Glutamatergic neuron (in vitro differentiated cells): ENCODE measurements at regions not wholly inside any gene's neighbourhood (a gene's known extent, or its start where the extent isn't known, plus 50 kb on each side); places are given as distances from the start of the nearest gene placed in this dataset.

Experiments
- DNase-seq: peaks from one replicate; pipeline ENCODE4 v3.0.0; 2022
- H3K27ac Mint-ChIP-seq: one replicate; pipeline ENCODE4 v1.8.0; 2020; ENCODE audit warnings: mild to moderate bottlenecking, mixed read lengths, inconsistent platforms; ENCODE audit not compliant: unreplicated experiment
- H3K27me3 Mint-ChIP-seq: one replicate; pipeline ENCODE4 v1.8.0; 2020; ENCODE audit warnings: mild to moderate bottlenecking, moderate library complexity, mixed read lengths, inconsistent platforms; ENCODE audit not compliant: unreplicated experiment
- H3K36me3 Mint-ChIP-seq: one replicate; pipeline ENCODE4 v1.8.0; 2020; ENCODE audit warnings: mild to moderate bottlenecking, mixed read lengths, inconsistent platforms; ENCODE audit not compliant: unreplicated experiment
- H3K4me1 Mint-ChIP-seq: one replicate; pipeline ENCODE4 v1.8.0; 2020; ENCODE audit warnings: mild to moderate bottlenecking, low read depth, mixed read lengths, inconsistent platforms; ENCODE audit not compliant: unreplicated experiment
- H3K4me3 Mint-ChIP-seq: one replicate; pipeline ENCODE4 v1.8.0; 2020; ENCODE audit warnings: mild to moderate bottlenecking, mixed read lengths, inconsistent platforms; ENCODE audit not compliant: unreplicated experiment
- H3K9me3 Mint-ChIP-seq: one replicate; pipeline ENCODE4 v1.8.0; 2020; ENCODE audit warnings: mild to moderate bottlenecking, moderate library complexity, mixed read lengths, inconsistent platforms; ENCODE audit not compliant: unreplicated experiment
- TF ChIP-seq, protein P1 (sequence below): fragments of 200-600 bp; sonication (generic); IDR thresholded peaks from one replicate; pipeline ENCODE4 v1.5.0; 2021; ENCODE audit not compliant: partially characterized antibody, unreplicated experiment

DNA sequence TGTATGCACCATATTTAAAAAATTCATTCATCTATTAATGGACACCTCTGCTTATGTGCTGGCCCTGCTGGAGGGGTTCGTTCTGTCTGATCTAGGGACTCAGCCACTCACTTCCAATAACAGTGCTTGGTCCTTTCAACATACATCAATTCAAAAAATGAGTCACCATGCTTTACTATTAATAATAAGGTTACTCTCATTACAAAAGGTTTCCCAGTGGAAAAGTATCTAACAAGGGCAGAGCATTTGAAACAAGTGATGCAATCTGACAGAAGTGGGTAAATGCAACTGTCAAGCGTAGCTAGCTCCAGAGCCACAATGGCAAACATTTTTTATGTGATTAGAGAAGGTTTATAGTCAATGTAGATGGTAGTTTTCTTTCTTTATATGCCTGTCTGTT lies 67.9 kb upstream of the TNIK start:
- Mint-ChIP-seq H3K4me1 (no peaks in the 10 kb centered on the region), H3K4me3 (no peak overlapping the region), H3K27ac (no peak overlapping the region), H3K27me3 (peaks cover 2% of the 10 kb centered on the region), H3K9me3 (no peaks in the 10 kb centered on the region), H3K36me3 (no peaks in the 10 kb centered on the region)
- TF ChIP-seq, protein P1, sequence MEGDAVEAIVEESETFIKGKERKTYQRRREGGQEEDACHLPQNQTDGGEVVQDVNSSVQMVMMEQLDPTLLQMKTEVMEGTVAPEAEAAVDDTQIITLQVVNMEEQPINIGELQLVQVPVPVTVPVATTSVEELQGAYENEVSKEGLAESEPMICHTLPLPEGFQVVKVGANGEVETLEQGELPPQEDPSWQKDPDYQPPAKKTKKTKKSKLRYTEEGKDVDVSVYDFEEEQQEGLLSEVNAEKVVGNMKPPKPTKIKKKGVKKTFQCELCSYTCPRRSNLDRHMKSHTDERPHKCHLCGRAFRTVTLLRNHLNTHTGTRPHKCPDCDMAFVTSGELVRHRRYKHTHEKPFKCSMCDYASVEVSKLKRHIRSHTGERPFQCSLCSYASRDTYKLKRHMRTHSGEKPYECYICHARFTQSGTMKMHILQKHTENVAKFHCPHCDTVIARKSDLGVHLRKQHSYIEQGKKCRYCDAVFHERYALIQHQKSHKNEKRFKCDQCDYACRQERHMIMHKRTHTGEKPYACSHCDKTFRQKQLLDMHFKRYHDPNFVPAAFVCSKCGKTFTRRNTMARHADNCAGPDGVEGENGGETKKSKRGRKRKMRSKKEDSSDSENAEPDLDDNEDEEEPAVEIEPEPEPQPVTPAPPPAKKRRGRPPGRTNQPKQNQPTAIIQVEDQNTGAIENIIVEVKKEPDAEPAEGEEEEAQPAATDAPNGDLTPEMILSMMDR: no peak
- no peak for DNase-seq

DNA sequence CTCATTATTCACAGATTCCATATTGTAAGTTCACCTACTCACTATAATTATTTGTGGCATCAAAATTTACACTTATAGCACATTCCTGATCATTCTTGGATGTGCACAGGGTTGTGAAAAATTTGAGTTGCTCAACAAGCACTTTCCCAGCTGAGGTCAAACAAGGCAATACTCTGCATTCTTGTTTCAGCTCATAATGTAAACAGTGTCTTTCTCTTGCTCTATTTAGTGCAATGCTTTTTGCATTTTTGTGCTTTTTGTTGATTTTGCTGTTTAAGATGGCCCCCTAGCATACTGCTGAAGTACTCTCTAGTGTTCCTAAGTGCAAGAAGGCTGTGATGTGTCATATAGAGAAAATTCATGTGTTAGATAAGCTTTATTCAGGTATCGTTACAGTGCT lies 66.7 kb upstream of the TNIK start:
- Mint-ChIP-seq H3K27ac (no peak overlapping the region), H3K4me1 (no peaks in the 10 kb centered on the region), H3K36me3 (no peaks in the 10 kb centered on the region), H3K4me3 (no peak overlapping the region), H3K27me3 (peaks cover 2% of the 10 kb centered on the region), H3K9me3 (no peaks in the 10 kb centered on the region)
- TF ChIP-seq, protein P1: no peak
- DNase-seq: no peak

DNA sequence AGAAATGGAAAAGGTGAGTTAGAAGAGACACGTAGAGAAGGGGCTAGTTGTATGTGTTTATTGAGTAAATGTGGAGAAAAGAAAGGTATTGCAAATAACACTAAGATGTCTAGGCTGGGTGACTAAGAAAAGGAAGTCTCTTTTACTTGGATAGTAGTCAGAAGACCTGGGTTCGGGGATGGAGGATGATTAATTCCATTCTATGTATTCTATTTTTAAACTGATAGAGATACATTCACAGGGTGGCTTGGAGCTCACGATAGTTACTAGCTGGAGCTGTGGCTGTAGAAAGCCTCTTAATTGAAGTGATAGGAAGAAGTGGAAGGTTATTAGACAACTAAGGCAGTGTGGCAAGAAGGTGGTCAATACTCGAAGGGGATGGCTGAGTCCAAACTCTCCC lies 65.9 kb upstream of the TNIK start:
- DNase-seq: no peak
- Mint-ChIP-seq H3K4me1 (no peaks in the 10 kb centered on the region), H3K4me3 (no peak overlapping the region), H3K9me3 (no peaks in the 10 kb centered on the region), H3K27me3 (peaks cover 2% of the 10 kb centered on the region), H3K27ac (no peak overlapping the region), H3K36me3 (no peaks in the 10 kb centered on the region)
- TF ChIP-seq, protein P1: no peak

DNA sequence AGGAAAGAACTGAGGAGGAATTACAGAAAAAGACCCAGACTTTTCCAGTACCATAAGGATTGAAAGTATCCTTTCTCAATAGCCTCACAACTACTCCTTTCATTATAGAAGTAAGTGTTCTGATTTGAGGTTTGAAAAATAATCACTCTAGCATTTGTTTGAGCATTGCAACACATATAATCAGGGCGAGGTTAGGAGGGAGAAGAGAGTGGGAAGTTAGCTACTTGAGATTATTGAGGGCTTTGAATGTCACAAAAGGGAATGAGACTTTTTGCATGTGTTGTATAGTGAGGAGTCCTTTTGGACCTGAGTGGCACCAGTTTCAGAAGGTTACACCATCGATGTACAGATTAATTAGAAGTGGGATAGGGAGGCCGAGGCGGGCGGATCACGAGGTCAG lies 65.2 kb upstream of the TNIK start:
- no peak overlapping the region for H3K27ac Mint-ChIP-seq
- TF ChIP-seq, protein P1: no peak
- no peaks in the 10 kb centered on the region for H3K36me3 Mint-ChIP-seq
- H3K9me3 Mint-ChIP-seq: no peaks in the 10 kb centered on the region
- H3K27me3 Mint-ChIP-seq: peaks cover 2% of the 10 kb centered on the region
- no peak overlapping the region for H3K4me3 Mint-ChIP-seq
- DNase-seq: no peak
- no peaks in the 10 kb centered on the region for H3K4me1 Mint-ChIP-seq

DNA sequence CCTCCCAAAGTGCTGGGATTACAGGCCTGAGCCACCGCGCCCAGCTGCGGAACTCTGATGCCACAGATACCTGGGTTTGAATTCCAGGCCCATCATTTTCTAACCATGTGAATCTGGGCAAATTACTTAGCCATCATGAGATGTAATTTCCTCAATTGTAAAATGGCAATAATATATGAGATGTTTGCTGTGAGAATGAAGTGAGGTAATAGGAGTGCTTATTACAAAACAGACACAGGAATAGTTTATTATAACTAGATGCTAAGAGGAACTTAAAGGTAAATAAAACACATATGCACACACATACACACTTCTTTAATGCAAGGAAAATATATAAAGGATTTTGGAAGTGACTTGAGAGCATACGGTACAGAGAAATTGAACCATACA lies 64.7 kb upstream of the TNIK start:
- Mint-ChIP-seq H3K27ac (no peak overlapping the region), H3K36me3 (no peaks in the 10 kb centered on the region), H3K4me1 (no peaks in the 10 kb centered on the region), H3K4me3 (no peak overlapping the region), H3K27me3 (peaks cover 2% of the 10 kb centered on the region), H3K9me3 (no peaks in the 10 kb centered on the region)
- TF ChIP-seq, protein P1: no peak
- DNase-seq: no peak
